ENCODE measurements at regions not wholly inside any gene's neighbourhood (a gene's known extent, or its start where the extent isn't known, plus 50 kb on each side); places are given as distances from the start of the nearest gene placed in this dataset.

GRCh38 chr3:137078040-137078439, 120.3 kb downstream of the IL20RB start:
- H3F3A ChIP-seq (ENCODE audit: insufficient read depth, low read length): no peaks in the 10 kb centered on the region
- no peaks in the 10 kb centered on the region for H4K20me1 ChIP-seq (ENCODE audit: insufficient read depth, low read length)
- H3K27ac ChIP-seq (ENCODE audit: low read depth, low read length, poor library complexity, severe bottlenecking): no peak overlapping the region
- no peak overlapping the region for H2AFZ ChIP-seq (ENCODE audit: low read length)
- no peaks in the 10 kb centered on the region for H3K79me2 ChIP-seq (ENCODE audit: insufficient read depth, low read length)
- H3K27me3 ChIP-seq (ENCODE audit: insufficient read depth, low read length): 0 out of 2 replicates have a peak, but pooled peaks cover 3% of the 10 kb centered on the region
- TF ChIP-seq EZH2 (IDR thresholded peaks at IDR 0.05; ENCODE audit: borderline replicate concordance, low read length): no peak
- TF ChIP-seq, protein P1, sequence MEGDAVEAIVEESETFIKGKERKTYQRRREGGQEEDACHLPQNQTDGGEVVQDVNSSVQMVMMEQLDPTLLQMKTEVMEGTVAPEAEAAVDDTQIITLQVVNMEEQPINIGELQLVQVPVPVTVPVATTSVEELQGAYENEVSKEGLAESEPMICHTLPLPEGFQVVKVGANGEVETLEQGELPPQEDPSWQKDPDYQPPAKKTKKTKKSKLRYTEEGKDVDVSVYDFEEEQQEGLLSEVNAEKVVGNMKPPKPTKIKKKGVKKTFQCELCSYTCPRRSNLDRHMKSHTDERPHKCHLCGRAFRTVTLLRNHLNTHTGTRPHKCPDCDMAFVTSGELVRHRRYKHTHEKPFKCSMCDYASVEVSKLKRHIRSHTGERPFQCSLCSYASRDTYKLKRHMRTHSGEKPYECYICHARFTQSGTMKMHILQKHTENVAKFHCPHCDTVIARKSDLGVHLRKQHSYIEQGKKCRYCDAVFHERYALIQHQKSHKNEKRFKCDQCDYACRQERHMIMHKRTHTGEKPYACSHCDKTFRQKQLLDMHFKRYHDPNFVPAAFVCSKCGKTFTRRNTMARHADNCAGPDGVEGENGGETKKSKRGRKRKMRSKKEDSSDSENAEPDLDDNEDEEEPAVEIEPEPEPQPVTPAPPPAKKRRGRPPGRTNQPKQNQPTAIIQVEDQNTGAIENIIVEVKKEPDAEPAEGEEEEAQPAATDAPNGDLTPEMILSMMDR (IDR thresholded peaks at IDR 0.05; ENCODE audit: low read length): no peak
- H3K4me3 ChIP-seq (ENCODE audit: low read depth, low read length, poor library complexity, severe bottlenecking): no peak overlapping the region
- no peaks in the 10 kb centered on the region for H3K9me2 ChIP-seq (ENCODE audit: low read depth, low read length)
- no peak overlapping the region for H3K4me2 ChIP-seq (ENCODE audit: low read length)
- no peaks in the 10 kb centered on the region for H3K4me1 ChIP-seq (ENCODE audit: insufficient read depth, low read length, severe bottlenecking)
- no peaks in the 10 kb centered on the region for H3K9me3 ChIP-seq (ENCODE audit: low read length)
- no peak overlapping the region for H3K9ac ChIP-seq (ENCODE audit: low read length)
- no peaks in the 10 kb centered on the region for H3K36me3 ChIP-seq (ENCODE audit: insufficient read depth, low read length)

DNA sequence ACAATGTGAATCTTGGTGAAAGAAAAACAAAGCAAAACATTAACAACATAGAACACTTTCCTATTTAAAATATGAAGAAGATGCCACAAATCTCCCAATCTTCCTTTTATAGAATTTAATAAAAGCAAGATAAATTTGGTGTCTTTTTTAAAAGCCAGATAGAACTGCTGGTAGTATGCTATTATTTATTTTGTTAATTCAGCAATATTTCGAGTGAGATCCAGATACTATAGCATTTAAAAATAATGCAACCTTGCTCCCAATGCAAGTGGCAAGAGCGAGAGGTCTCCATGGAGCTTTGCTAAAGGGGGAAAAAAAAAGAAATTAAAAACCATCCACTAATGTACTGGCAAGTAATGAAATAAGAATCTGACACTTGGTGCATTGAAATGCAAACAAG, 121.8 kb downstream of the IL20RB start:
- Histone ChIP-seq H3K27me3 (ENCODE audit: insufficient read depth, low read length) (0 out of 2 replicates have a peak, but pooled peaks cover 3% of the 10 kb centered on the region), H3K9ac (ENCODE audit: low read length) (no peak overlapping the region), H4K20me1 (ENCODE audit: insufficient read depth, low read length) (no peaks in the 10 kb centered on the region), H2AFZ (ENCODE audit: low read length) (no peak overlapping the region), H3F3A (ENCODE audit: insufficient read depth, low read length) (no peaks in the 10 kb centered on the region), H3K4me3 (ENCODE audit: low read depth, low read length, poor library complexity, severe bottlenecking) (no peak overlapping the region), H3K36me3 (ENCODE audit: insufficient read depth, low read length) (no peaks in the 10 kb centered on the region), H3K9me2 (ENCODE audit: low read depth, low read length) (no peaks in the 10 kb centered on the region), H3K79me2 (ENCODE audit: insufficient read depth, low read length) (no peaks in the 10 kb centered on the region), H3K4me1 (ENCODE audit: insufficient read depth, low read length, severe bottlenecking) (no peaks in the 10 kb centered on the region), H3K27ac (ENCODE audit: low read depth, low read length, poor library complexity, severe bottlenecking) (no peak overlapping the region), H3K4me2 (ENCODE audit: low read length) (no peak overlapping the region), H3K9me3 (ENCODE audit: low read length) (no peaks in the 10 kb centered on the region)
- TF ChIP-seq, protein P1 (IDR thresholded peaks at IDR 0.05; ENCODE audit: low read length): no peak
- no peak for TF ChIP-seq EZH2 (IDR thresholded peaks at IDR 0.05; ENCODE audit: borderline replicate concordance, low read length)

- Histone ChIP-seq H3K9me3 (ENCODE audit: low read length) (no peaks in the 10 kb centered on the region), H3K4me2 (ENCODE audit: low read length) (no peak overlapping the region), H3K4me3 (ENCODE audit: low read depth, low read length, poor library complexity, severe bottlenecking) (no peak overlapping the region), H3K27ac (ENCODE audit: low read depth, low read length, poor library complexity, severe bottlenecking) (no peak overlapping the region), H3F3A (ENCODE audit: insufficient read depth, low read length) (no peaks in the 10 kb centered on the region), H4K20me1 (ENCODE audit: insufficient read depth, low read length) (no peaks in the 10 kb centered on the region), H3K79me2 (ENCODE audit: insufficient read depth, low read length) (no peaks in the 10 kb centered on the region), H3K9ac (ENCODE audit: low read length) (no peak overlapping the region), H2AFZ (ENCODE audit: low read length) (no peak overlapping the region), H3K27me3 (ENCODE audit: insufficient read depth, low read length) (0 out of 2 replicates have a peak, but pooled peaks cover 3% of the 10 kb centered on the region), H3K36me3 (ENCODE audit: insufficient read depth, low read length) (no peaks in the 10 kb centered on the region), H3K9me2 (ENCODE audit: low read depth, low read length) (no peaks in the 10 kb centered on the region), H3K4me1 (ENCODE audit: insufficient read depth, low read length, severe bottlenecking) (no peaks in the 10 kb centered on the region)
- TF ChIP-seq, protein P1 (IDR thresholded peaks at IDR 0.05; ENCODE audit: low read length): no peak
- no peak for TF ChIP-seq EZH2 (IDR thresholded peaks at IDR 0.05; ENCODE audit: borderline replicate concordance, low read length)
Observed at GRCh38 chr3:137081711-137082110, 123.9 kb downstream of the IL20RB start.

Data from OCI-LY1 (cell line).